HG03196 (cell line): ENCODE measurements at regions not wholly inside any gene's neighbourhood (a gene's known extent, or its start where the extent isn't known, plus 50 kb on each side); places are given as distances from the start of the nearest gene placed in this dataset.

Experiments
- ATAC-seq: cut with Tn5 transposase; IDR thresholded peaks from one replicate; pipeline ENCODE4 v1.9.1; 2021; ENCODE audit not compliant: unreplicated experiment

GRCh38 chr1:239593527-239593926 lies 207.2 kb downstream of the CHRM3 start:
- ATAC-seq = no peak

- no peak for ATAC-seq
Measured at GRCh38 chr1:239600588-239600987, 214.2 kb downstream of the CHRM3 start.

GRCh38 chr1:239601108-239601507 lies 214.7 kb downstream of the CHRM3 start:
- no peak for ATAC-seq

- no peak for ATAC-seq
Measured at GRCh38 chr1:239603530-239603929, 217.2 kb downstream of the CHRM3 start.

- ATAC-seq = no peak
Measured at GRCh38 chr1:239606850-239607400, 220.6 kb downstream of the CHRM3 start.

GRCh38 chr1:239608469-239608868 lies 222.1 kb downstream of the CHRM3 start:
- no peak for ATAC-seq

GRCh38 chr1:239612379-239612778 lies 226.0 kb downstream of the CHRM3 start:
- ATAC-seq = no peak

GRCh38 chr1:239616673-239617072 lies 230.3 kb downstream of the CHRM3 start:
- no peak for ATAC-seq

- no peak for ATAC-seq
Measured at GRCh38 chr1:239617259-239617658, 230.9 kb downstream of the CHRM3 start.

GRCh38 chr1:239617731-239618130 lies 231.4 kb downstream of the CHRM3 start:
- no peak for ATAC-seq

- ATAC-seq = no peak
Measured at GRCh38 chr1:239619190-239619589, 232.8 kb downstream of the CHRM3 start.

- ATAC-seq = no peak
Measured at GRCh38 chr1:239630767-239631166, 244.4 kb downstream of the CHRM3 start.

GRCh38 chr1:239633432-239633831 lies 247.1 kb downstream of the CHRM3 start:
- no peak for ATAC-seq

GRCh38 chr1:239635276-239635675 lies 248.9 kb downstream of the CHRM3 start:
- no peak for ATAC-seq

- no peak for ATAC-seq
Measured at GRCh38 chr1:239636347-239636746, 250.0 kb downstream of the CHRM3 start.

GRCh38 chr1:239644604-239645003 lies 258.2 kb downstream of the CHRM3 start:
- ATAC-seq = no peak

GRCh38 chr1:239647045-239647444 lies 260.7 kb downstream of the CHRM3 start:
- ATAC-seq = no peak

GRCh38 chr1:239647964-239648632 lies 261.7 kb downstream of the CHRM3 start:
- no peak for ATAC-seq

- no peak for ATAC-seq
Measured at GRCh38 chr1:239655023-239655422, 268.7 kb downstream of the CHRM3 start.

- no peak for ATAC-seq
Measured at GRCh38 chr1:239657291-239657690, 270.9 kb downstream of the CHRM3 start.

GRCh38 chr1:239662950-239663349 lies 276.6 kb downstream of the CHRM3 start:
- no peak for ATAC-seq

GRCh38 chr1:239672256-239672655 lies 285.9 kb downstream of the CHRM3 start:
- ATAC-seq = no peak

- no peak for ATAC-seq
Measured at GRCh38 chr1:239675735-239676134, 289.4 kb downstream of the CHRM3 start.
